ENCODE measurements at regions not wholly inside any gene's neighbourhood (a gene's known extent, or its start where the extent isn't known, plus 50 kb on each side); places are given as distances from the start of the nearest gene placed in this dataset.

DNA sequence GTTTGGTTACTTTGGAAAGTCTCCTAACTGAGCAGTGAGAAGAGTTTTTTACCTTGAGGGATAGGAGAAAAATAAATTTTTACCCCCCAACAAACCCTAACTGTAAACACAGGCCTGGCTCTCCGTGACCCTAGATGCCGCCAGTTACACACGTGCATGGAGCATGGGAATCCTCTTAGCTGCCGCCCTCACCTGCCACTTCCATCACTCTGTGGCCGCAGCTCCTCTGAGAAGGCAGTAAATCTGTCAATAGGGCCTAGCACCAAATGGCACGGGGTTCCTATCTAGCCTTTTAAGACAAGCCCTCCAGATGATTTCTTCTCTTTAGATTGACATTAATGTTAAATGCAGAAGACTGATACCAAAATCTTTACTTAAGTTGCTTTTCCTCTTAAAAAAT lies 330.3 kb upstream of the FAM241A start:
- no peak overlapping the region for H3K4me3 Mint-ChIP-seq
- H3K4me1 Mint-ChIP-seq, result no peaks in the 10 kb centered on the region
- no peaks in the 10 kb centered on the region for H3K27me3 Mint-ChIP-seq (ENCODE audit: low read depth)
- H3K36me3 Mint-ChIP-seq (ENCODE audit: low read depth), result no peaks in the 10 kb centered on the region
- H3K27ac Mint-ChIP-seq, result no peak overlapping the region
- TF ChIP-seq, protein P1, sequence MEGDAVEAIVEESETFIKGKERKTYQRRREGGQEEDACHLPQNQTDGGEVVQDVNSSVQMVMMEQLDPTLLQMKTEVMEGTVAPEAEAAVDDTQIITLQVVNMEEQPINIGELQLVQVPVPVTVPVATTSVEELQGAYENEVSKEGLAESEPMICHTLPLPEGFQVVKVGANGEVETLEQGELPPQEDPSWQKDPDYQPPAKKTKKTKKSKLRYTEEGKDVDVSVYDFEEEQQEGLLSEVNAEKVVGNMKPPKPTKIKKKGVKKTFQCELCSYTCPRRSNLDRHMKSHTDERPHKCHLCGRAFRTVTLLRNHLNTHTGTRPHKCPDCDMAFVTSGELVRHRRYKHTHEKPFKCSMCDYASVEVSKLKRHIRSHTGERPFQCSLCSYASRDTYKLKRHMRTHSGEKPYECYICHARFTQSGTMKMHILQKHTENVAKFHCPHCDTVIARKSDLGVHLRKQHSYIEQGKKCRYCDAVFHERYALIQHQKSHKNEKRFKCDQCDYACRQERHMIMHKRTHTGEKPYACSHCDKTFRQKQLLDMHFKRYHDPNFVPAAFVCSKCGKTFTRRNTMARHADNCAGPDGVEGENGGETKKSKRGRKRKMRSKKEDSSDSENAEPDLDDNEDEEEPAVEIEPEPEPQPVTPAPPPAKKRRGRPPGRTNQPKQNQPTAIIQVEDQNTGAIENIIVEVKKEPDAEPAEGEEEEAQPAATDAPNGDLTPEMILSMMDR (IDR thresholded peaks at IDR 0.05; ENCODE audit: unreplicated experiment in 3 of 3), result no peak
- H3K9me3 Mint-ChIP-seq, result peaks cover 20% of the 10 kb centered on the region

DNA sequence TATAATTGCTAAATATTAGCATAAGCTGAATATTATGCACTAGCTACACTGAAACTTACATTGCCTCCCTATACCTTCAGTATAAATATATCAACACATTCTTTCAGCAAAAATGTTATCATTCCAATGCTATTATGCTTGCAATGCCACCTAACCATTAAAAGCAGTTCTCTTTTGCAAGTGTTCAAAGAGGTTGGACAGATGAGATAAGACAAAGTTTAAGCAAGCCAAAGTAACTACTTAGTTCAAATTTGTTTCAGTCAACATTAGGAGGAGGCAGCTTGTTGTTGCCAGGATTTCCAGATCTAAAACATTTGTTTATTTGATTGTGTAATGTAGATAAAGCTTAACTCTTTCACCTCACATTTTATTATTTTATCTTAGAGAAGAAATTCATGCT lies 323.9 kb upstream of the FAM241A start:
- H3K4me3 Mint-ChIP-seq, result no peak overlapping the region
- no peak overlapping the region for H3K27ac Mint-ChIP-seq
- H3K4me1 Mint-ChIP-seq, result no peaks in the 10 kb centered on the region
- H3K27me3 Mint-ChIP-seq (ENCODE audit: low read depth), result peaks cover 4% of the 10 kb centered on the region
- no peaks in the 10 kb centered on the region for H3K36me3 Mint-ChIP-seq (ENCODE audit: low read depth)
- TF ChIP-seq, protein P1 (IDR thresholded peaks at IDR 0.05; ENCODE audit: unreplicated experiment in 3 of 3), result no peak
- H3K9me3 Mint-ChIP-seq, result peaks cover 21% of the 10 kb centered on the region

DNA sequence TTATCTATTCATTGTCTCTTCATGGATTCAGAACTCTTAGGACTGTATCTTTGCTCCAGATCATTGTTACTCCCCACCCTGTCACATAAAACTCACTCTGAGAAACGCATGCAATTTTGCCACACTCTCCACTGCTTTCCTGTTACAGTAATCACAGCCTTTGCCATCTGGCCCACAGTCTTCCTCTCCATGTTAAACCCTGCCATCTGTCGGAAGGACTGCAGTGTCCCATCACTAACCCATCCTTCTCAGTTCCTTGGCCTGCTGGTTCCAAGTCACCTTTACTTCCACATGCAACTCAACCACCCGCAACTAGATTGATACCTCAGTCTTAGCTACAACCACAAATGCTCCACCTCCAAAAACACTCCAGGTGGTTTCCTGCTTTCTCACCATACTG lies 308.7 kb upstream of the FAM241A start:
- no peak overlapping the region for H3K27ac Mint-ChIP-seq
- TF ChIP-seq, protein P1 (IDR thresholded peaks at IDR 0.05; ENCODE audit: unreplicated experiment in 3 of 3), result no peak
- H3K36me3 Mint-ChIP-seq (ENCODE audit: low read depth), result no peaks in the 10 kb centered on the region
- peaks cover 5% of the 10 kb centered on the region for H3K9me3 Mint-ChIP-seq
- no peaks in the 10 kb centered on the region for H3K4me1 Mint-ChIP-seq
- H3K27me3 Mint-ChIP-seq (ENCODE audit: low read depth), result no peaks in the 10 kb centered on the region
- H3K4me3 Mint-ChIP-seq, result no peak overlapping the region

DNA sequence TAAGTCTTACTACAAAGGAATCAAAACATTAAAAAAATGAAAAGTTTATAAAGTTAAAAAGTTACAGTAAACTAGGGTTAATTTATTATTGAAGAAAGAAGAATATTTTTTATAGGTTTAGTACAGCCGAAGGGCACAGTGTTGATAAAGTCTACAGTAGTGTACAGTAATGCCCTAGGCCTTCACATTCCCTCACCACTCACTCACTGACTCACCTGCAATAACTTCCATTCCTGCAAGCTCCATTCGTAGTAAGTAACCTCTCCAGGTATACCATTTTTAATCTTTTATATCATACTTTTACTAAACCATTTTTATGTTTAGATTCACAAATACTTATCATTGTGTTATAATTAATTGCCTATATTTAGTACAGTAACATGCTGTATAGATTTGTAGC lies 307.5 kb upstream of the FAM241A start:
- Mint-ChIP-seq H3K27ac (no peak overlapping the region), H3K4me3 (no peak overlapping the region), H3K36me3 (ENCODE audit: low read depth) (no peaks in the 10 kb centered on the region), H3K4me1 (no peaks in the 10 kb centered on the region), H3K9me3 (peaks cover 5% of the 10 kb centered on the region), H3K27me3 (ENCODE audit: low read depth) (no peaks in the 10 kb centered on the region)
- TF ChIP-seq, protein P1 (IDR thresholded peaks at IDR 0.05; ENCODE audit: unreplicated experiment in 3 of 3), result no peak

DNA sequence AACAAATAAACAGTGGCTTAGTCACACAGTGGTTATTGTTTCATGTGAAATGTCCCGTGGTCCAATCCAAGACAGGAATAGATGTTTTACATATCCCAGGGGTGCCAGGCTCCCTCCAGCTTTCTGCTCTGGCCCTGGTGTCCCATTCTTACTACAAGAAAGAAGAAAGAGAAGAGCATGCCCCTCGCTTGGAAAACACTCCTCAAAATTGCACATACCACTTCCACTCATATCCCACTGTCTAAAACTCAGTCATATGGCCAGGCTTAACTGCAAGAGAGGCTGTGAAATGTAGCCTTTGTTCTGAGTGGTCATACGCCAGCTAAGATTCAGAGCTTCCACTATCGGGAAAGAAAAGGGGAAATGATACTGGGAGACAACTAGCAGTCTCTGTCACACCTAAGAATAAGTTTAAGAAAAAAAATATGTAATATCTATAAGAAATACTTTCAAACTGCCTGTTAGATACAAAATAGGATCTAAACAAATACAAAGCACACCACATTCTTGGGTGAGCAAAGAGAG lies 306.8 kb upstream of the FAM241A start:
- no peak overlapping the region for H3K27ac Mint-ChIP-seq
- TF ChIP-seq, protein P1 (IDR thresholded peaks at IDR 0.05; ENCODE audit: unreplicated experiment in 3 of 3), result no peak
- H3K4me3 Mint-ChIP-seq, result no peak overlapping the region
- no peaks in the 10 kb centered on the region for H3K27me3 Mint-ChIP-seq (ENCODE audit: low read depth)
- H3K9me3 Mint-ChIP-seq, result peaks cover 3% of the 10 kb centered on the region
- no peaks in the 10 kb centered on the region for H3K4me1 Mint-ChIP-seq
- H3K36me3 Mint-ChIP-seq (ENCODE audit: low read depth), result no peaks in the 10 kb centered on the region

DNA sequence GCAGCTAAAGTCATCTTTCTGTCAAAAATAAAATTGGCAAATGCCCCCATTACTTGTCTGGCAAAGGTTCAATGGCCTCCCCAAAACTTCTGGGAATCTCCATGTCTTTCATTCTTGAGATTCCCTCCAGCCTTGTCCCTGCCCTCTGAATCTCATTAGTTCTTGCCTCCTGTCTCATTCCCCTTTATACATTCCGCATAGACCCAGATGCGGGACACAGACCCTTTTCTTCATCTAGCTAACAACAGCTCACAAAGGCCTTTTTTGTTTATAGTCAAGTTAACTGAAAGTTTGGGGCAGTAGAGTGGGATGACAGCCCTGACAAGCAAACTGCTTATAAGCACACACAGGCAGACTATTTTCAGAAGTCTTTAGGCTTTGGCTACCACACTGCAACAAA lies 306.1 kb upstream of the FAM241A start:
- H3K27ac Mint-ChIP-seq, result no peak overlapping the region
- H3K9me3 Mint-ChIP-seq, result peaks cover 1% of the 10 kb centered on the region
- H3K4me1 Mint-ChIP-seq, result no peaks in the 10 kb centered on the region
- TF ChIP-seq, protein P1 (IDR thresholded peaks at IDR 0.05; ENCODE audit: unreplicated experiment in 3 of 3), result no peak
- no peaks in the 10 kb centered on the region for H3K27me3 Mint-ChIP-seq (ENCODE audit: low read depth)
- no peak overlapping the region for H3K4me3 Mint-ChIP-seq
- H3K36me3 Mint-ChIP-seq (ENCODE audit: low read depth), result no peaks in the 10 kb centered on the region
